ENCODE measurements at regions not wholly inside any gene's neighbourhood (a gene's known extent, or its start where the extent isn't known, plus 50 kb on each side); places are given as distances from the start of the nearest gene placed in this dataset.

- TF ChIP-seq EZH2 (IDR thresholded peaks at IDR 0.05; ENCODE audit: borderline replicate concordance, low read depth, low read length, severe bottlenecking) = no peak
- no peak for TF ChIP-seq CTCF (IDR thresholded peaks at IDR 0.05; ENCODE audit: borderline replicate concordance, extremely low read depth, low read length, poor library complexity, severe bottlenecking)
Observed at GRCh38 chr2:5412001-5412400, 280.2 kb upstream of the SOX11 start.

Data from DND-41 (cell line).